ENCODE measurements at regions not wholly inside any gene's neighbourhood (a gene's known extent, or its start where the extent isn't known, plus 50 kb on each side); places are given as distances from the start of the nearest gene placed in this dataset.

GRCh38 chr5:130710596-130710995, 454.5 kb downstream of the HINT1 start:
- H3K27ac Mint-ChIP-seq = no peak overlapping the region
- H3K9me3 Mint-ChIP-seq = no peaks in the 10 kb centered on the region
- no peaks in the 10 kb centered on the region for H3K4me1 Mint-ChIP-seq (ENCODE audit: low read depth)
- no peak for TF ChIP-seq CTCF (IDR thresholded peaks at IDR 0.05)
- peaks cover 38% of the 10 kb centered on the region for H3K27me3 Mint-ChIP-seq
- Histone ChIP-seq H3K4me1 (ENCODE audit: insufficient read depth, low read length) (no peaks in the 10 kb centered on the region), H3K9me3 (ENCODE audit: control insufficient read depth in 1 of 2, insufficient read depth in 1 of 2, low read length in 2 of 2) (no peaks in the 10 kb centered on the region), H3K27me3 (ENCODE audit: control insufficient read depth in 1 of 2, insufficient read depth in 2 of 2, low read length in 2 of 2) (peaks cover 0 to 8% of the 10 kb centered on the region in 2 experiments), H3K36me3 (ENCODE audit: insufficient read depth, low read length) (no peaks in the 10 kb centered on the region), H3K4me3 (ENCODE audit: low read length) (no peak overlapping the region), H3K27ac (ENCODE audit: low read depth in 1 of 2, low read length in 2 of 2) (no peak overlapping the region)
- H3K36me3 Mint-ChIP-seq (ENCODE audit: low read depth) = no peaks in the 10 kb centered on the region
- intact Hi-C loops (cut with DNase I, micrococcal nuclease) = no loop called here
- H3K4me3 Mint-ChIP-seq = no peak overlapping the region
- ATAC-seq (ENCODE audit: poor library complexity) (no peak), DNase-seq (no peak)
- CTCF ChIA-PET = no interaction called here
- POLR2A ChIA-PET = no interaction called here

- no peak overlapping the region for H3K4me3 ChIP-seq (ENCODE audit: low read length)
- CTCF ChIA-PET = no interaction called here
- H3K27me3 ChIP-seq (ENCODE audit: control insufficient read depth in 1 of 2, insufficient read depth in 2 of 2, low read length in 2 of 2) = peaks cover 0 to 4% of the 10 kb centered on the region in 2 experiments
- no peak for ATAC-seq (ENCODE audit: poor library complexity)
- TF ChIP-seq CTCF (IDR thresholded peaks at IDR 0.05) = no peak
- POLR2A ChIA-PET = no interaction called here
- H3K36me3 Mint-ChIP-seq (ENCODE audit: low read depth) = no peaks in the 10 kb centered on the region
- no peak overlapping the region for H3K27ac Mint-ChIP-seq
- H3K27me3 Mint-ChIP-seq = peaks cover 30% of the 10 kb centered on the region
- H3K9me3 ChIP-seq (ENCODE audit: control insufficient read depth in 1 of 2, insufficient read depth in 1 of 2, low read length in 2 of 2) = no peaks in the 10 kb centered on the region
- H3K36me3 ChIP-seq (ENCODE audit: insufficient read depth, low read length) = no peaks in the 10 kb centered on the region
- no peak overlapping the region for H3K27ac ChIP-seq (ENCODE audit: low read depth in 1 of 2, low read length in 2 of 2)
- no peaks in the 10 kb centered on the region for H3K9me3 Mint-ChIP-seq
- H3K4me3 Mint-ChIP-seq = no peak overlapping the region
- DNase-seq = no peak
- intact Hi-C loops (cut with DNase I, micrococcal nuclease) = no loop called here
- no peaks in the 10 kb centered on the region for H3K4me1 ChIP-seq (ENCODE audit: insufficient read depth, low read length)
- no peaks in the 10 kb centered on the region for H3K4me1 Mint-ChIP-seq (ENCODE audit: low read depth)
Measured at GRCh38 chr5:130708754-130709153, 456.3 kb downstream of the HINT1 start.

- H3K27me3 ChIP-seq (ENCODE audit: control insufficient read depth in 1 of 2, insufficient read depth in 2 of 2, low read length in 2 of 2) = no peaks in the 10 kb centered on the region
- Mint-ChIP-seq H3K27me3 (peaks cover 25% of the 10 kb centered on the region), H3K27ac (no peak overlapping the region), H3K36me3 (ENCODE audit: low read depth) (no peaks in the 10 kb centered on the region), H3K4me3 (no peak overlapping the region), H3K9me3 (no peaks in the 10 kb centered on the region), H3K4me1 (ENCODE audit: low read depth) (no peaks in the 10 kb centered on the region)
- intact Hi-C loops (cut with DNase I, micrococcal nuclease) = no loop called here
- ChIA-PET POLR2A (no interaction called here), CTCF (no interaction called here)
- no peaks in the 10 kb centered on the region for H3K4me1 ChIP-seq (ENCODE audit: insufficient read depth, low read length)
- no peak for DNase-seq
- H3K9me3 ChIP-seq (ENCODE audit: control insufficient read depth in 1 of 2, insufficient read depth in 1 of 2, low read length in 2 of 2) = no peaks in the 10 kb centered on the region
- H3K27ac ChIP-seq (ENCODE audit: low read depth in 1 of 2, low read length in 2 of 2) = no peak overlapping the region
- no peak overlapping the region for H3K4me3 ChIP-seq (ENCODE audit: low read length)
- ATAC-seq (ENCODE audit: poor library complexity) = no peak
- H3K36me3 ChIP-seq (ENCODE audit: insufficient read depth, low read length) = no peaks in the 10 kb centered on the region
- no peak for TF ChIP-seq CTCF (IDR thresholded peaks at IDR 0.05)
Measured at GRCh38 chr5:130706696-130707095, 458.4 kb downstream of the HINT1 start.
